ENCODE measurements at regions not wholly inside any gene's neighbourhood (a gene's known extent, or its start where the extent isn't known, plus 50 kb on each side); places are given as distances from the start of the nearest gene placed in this dataset.
"Not testable (repeated sequence)": the region's sequence is repeated elsewhere in the genome, so short reads cannot be mapped to it uniquely, and the experiment has no call there.

DNA sequence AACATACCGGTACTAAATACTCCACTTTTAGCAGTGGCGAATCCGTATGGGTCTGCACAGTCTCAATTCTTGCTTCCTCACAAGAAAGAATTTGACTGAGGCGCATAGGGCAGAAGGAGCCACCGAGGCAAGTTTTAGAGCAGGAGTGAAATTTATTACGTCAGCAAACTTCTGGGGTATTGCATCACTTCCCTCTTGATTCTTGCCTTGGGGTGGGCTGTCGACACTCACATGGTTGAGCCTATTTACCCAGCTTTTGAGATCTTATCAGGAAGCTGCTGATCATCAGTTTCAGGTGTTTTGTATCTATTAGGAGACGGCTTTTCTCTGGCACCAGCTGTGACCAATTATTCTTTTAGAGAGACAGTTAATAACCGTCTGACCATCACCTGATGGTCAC is 111.5 kb upstream of the CCNH start:
- H3K27ac ChIP-seq (replicated peaks) = no peak overlapping the region
- no peaks in the 10 kb centered on the region for H3K36me3 ChIP-seq
- intact Hi-C loops (cut with micrococcal nuclease) = no loop called here
- H3K4me3 ChIP-seq = no peak overlapping the region
- DNase-seq = no peak
- H3K4me1 ChIP-seq = no peaks in the 10 kb centered on the region
- H3K27me3 ChIP-seq (ENCODE audit: low read depth) = no peaks in the 10 kb centered on the region
- TF ChIP-seq, protein P1, sequence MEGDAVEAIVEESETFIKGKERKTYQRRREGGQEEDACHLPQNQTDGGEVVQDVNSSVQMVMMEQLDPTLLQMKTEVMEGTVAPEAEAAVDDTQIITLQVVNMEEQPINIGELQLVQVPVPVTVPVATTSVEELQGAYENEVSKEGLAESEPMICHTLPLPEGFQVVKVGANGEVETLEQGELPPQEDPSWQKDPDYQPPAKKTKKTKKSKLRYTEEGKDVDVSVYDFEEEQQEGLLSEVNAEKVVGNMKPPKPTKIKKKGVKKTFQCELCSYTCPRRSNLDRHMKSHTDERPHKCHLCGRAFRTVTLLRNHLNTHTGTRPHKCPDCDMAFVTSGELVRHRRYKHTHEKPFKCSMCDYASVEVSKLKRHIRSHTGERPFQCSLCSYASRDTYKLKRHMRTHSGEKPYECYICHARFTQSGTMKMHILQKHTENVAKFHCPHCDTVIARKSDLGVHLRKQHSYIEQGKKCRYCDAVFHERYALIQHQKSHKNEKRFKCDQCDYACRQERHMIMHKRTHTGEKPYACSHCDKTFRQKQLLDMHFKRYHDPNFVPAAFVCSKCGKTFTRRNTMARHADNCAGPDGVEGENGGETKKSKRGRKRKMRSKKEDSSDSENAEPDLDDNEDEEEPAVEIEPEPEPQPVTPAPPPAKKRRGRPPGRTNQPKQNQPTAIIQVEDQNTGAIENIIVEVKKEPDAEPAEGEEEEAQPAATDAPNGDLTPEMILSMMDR (IDR thresholded peaks at IDR 0.05; ENCODE audit: borderline replicate concordance) = no peak
- H3K9me3 ChIP-seq (replicated peaks) = peaks cover 7% of the 10 kb centered on the region

DNA sequence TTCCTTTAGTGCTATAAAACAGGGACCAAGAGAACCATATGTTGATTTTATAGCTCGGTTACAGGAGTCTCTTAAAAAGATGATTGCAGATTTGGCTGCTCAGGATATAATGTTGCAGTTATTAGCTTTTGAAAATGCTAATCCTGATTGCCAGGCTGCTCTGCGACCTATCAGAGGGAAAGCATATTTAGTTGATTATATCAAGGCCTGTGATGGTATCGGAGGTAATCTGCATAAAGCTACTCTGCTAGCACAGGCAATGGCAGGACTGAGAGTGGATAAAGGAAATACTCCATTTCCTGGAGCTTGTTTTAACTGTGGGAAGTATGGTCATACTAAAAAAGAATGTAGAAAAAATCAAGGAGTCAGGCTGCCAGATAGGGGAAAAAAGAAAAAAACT is 99.0 kb upstream of the CCNH start:
- H3K4me1 ChIP-seq; H3K27ac ChIP-seq (replicated peaks); DNase-seq; H3K27me3 ChIP-seq (ENCODE audit: low read depth); intact Hi-C loops (cut with micrococcal nuclease); H3K36me3 ChIP-seq; H3K4me3 ChIP-seq: not testable (repeated sequence)
- peaks cover 23% of the 10 kb centered on the region for H3K9me3 ChIP-seq (replicated peaks)

DNA sequence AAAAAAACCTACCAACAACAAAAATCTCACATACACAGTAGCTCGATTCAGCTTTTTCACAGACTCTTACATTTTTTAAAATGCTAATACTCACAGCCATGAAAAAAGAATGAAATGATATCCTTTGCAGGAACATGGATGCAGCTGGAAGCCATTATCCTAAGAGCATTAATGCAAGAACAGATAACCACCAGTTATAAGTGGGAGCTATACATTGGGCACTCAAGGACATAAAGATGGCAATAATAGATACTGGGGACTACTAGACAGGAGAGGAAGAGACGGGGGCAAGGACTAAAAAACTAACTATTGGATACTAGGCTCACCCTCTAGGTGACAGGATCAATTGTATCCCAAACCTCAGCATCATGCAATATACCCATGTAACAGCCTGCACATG is 90.3 kb upstream of the CCNH start:
- TF ChIP-seq, protein P1 (IDR thresholded peaks at IDR 0.05; ENCODE audit: borderline replicate concordance) = no peak
- H3K27me3 ChIP-seq (ENCODE audit: low read depth) = no peaks in the 10 kb centered on the region
- intact Hi-C loops (cut with micrococcal nuclease) = no loop called here
- H3K27ac ChIP-seq (replicated peaks) = no peak overlapping the region
- no peak overlapping the region for H3K4me3 ChIP-seq
- no peaks in the 10 kb centered on the region for H3K36me3 ChIP-seq
- H3K9me3 ChIP-seq (replicated peaks) = no peaks in the 10 kb centered on the region
- DNase-seq = no peak
- H3K4me1 ChIP-seq = no peaks in the 10 kb centered on the region

DNA sequence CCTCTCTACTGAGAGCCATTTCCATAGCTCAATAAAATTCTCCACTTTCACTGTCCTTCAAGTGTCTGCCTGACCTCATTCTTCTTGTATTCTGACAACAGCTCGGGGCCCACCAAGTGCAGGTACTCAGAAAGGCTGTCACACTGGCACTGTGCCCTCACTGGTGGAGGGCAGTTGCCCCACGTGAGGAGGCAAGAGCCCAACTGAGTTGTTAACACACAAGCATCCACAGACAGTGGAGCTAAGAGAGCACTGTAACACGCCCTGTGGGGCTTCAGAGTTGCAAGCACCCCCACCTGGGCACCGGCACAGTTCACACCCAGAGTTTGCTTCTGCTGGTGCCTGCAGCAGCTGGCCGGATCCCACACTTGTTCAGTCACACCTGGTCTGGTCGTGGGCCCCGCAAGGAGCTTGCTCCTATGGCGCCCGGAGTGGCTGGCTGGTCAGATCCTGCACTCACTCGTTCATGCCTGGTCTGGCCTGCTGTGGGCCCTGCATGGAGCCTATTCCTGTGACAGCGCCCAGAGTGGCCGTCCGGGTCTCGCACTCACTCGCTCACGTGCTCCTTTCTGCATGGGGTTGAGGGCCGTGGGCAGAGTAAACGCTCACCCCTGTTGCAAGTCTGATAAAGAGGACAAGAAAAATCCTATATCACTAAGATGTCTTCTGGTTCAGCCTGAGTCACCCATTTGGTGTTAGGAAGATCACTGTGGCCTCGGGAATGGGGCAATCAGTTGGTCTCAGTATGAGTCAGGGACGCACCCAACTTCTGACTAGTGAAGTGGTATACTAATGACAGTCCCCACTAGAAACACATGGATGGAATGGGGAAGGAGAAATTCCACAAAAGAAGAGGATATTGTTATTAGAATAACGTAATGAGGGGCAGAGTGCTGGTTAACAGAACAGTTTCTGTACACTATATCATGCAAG is 87.0 kb upstream of the CCNH start:
- Histone ChIP-seq H3K4me3 (no peak overlapping the region), H3K27ac (replicated peaks) (no peak overlapping the region), H3K9me3 (replicated peaks) (peaks cover 22% of the 10 kb centered on the region), H3K36me3 (no peaks in the 10 kb centered on the region), H3K27me3 (ENCODE audit: low read depth) (no peaks in the 10 kb centered on the region), H3K4me1 (no peaks in the 10 kb centered on the region)
- intact Hi-C loops (cut with micrococcal nuclease) = no loop called here
- DNase-seq = no peak
- TF ChIP-seq, protein P1 (IDR thresholded peaks at IDR 0.05; ENCODE audit: borderline replicate concordance) = no peak

All from left ventricle myocardium inferior (tissue), 1 donor.